HG03159 (cell line): ENCODE measurements at regions not wholly inside any gene's neighbourhood (a gene's known extent, or its start where the extent isn't known, plus 50 kb on each side); places are given as distances from the start of the nearest gene placed in this dataset.

Experiments
- ATAC-seq: cut with Tn5 transposase; IDR thresholded peaks from one replicate; pipeline ENCODE4 v1.9.1; 2021; ENCODE audit warnings: mild to moderate bottlenecking, moderate library complexity; ENCODE audit not compliant: unreplicated experiment

DNA sequence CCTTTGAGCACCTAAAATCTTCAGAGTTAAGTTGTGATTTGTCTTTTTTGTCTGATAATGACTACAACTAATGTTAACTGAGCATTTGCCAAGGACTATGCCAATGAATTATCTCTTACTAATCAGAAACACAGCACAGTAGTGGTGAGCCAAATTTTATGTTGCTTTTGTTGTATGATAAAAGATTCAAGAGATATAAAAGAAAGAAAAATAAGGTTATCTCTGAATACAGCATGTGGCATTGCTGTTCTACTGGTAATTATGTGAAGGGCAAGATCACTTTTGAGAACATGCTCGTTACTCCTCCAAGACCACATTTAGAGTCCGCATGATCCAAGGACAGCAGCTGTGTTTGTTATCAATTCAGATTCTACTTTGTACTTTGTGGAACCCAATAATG is 133.4 kb upstream of the MYLIP start:
- no peak for ATAC-seq

DNA sequence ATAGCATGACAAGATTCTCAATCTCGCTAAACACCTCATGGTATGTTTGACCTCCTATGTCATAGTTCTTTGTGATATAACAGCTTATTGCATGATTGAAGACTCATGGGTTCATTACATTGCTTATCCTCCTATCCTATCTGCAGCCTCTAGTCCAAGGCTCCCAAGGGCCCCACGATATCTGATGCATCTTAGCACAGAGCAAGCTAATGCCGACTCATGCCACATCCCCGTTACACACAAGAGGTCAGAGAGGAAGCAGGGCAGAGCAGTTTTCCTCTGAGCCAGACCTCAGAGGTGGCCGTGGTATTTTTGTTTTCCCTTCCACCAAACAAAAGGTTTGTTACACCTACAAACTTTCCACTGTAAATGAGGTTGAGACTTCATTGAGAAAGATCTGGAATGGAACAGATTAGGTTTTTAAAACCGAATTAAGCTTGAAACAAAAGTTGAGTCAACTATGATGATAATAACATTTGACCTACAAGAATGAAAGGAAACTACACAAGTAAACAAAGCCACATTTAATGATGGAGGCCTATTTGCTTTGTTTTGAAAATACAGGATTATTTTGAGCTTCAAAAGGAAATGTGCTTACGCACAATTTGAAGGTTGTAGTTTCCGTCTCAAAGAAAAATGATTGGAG is 133.9 kb upstream of the MYLIP start:
- ATAC-seq = no peak

DNA sequence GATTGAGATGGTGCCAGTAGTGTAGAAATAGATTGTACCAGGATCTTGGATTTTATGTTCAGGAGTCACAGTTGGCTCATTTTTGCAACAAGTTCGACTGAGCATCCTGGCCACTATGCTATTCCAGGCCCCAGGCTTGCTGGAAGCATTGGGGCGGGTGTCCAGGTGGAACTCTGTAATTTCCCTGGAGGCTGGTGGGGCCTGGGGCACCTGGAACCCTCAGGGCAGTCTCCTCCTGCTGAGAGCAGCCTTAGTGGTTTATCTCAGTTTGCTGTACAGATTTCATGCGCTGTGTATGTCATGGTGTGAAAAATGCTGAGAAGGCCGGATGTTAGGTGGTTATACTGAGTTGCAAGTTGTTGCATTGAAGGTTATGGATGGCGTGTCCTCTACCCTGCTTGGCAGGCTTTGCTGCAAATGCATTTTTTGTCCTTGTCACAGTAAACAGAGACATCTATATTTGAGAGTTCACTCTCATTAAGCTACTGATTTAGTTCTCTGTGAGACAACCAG is 135.1 kb upstream of the MYLIP start:
- ATAC-seq = no peak

DNA sequence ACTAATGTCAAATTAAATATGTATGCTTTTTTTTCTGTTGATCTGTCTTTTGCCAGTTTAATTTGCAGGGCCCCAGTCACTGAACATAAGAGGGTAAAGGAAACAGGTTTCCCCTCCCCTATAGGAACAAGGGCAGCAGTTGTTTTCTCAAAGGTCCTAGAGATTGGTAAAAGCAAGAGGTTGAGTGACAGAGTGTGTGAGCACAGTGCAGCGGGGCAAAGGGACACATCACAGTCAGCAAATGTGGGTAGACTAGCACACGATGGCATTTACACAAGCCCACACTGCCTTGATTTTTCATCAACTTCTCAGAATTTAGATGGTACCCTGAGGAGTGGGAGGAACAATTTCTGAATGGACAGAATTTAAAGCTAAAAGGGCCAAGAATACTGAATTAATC is 138.7 kb upstream of the MYLIP start:
- no peak for ATAC-seq

DNA sequence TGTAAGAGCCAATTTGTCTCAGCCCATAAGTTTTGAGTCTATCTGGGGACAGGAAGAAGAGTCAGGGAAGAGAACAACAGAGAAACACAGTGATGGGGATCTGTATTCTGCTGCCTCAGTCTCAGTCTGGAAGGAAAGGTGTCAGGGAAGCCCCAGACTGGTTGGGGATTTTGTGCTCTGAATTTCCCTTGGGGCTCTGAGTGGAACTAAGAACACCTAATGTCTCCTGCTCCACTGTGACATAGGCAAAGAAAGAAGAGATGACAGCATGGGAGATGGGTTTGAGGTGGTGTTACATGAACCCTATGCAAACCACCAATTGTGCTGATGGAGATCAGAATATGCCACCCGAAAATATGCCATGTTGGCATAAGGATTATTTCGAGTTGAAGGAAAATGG is 139.5 kb upstream of the MYLIP start:
- ATAC-seq = no peak

DNA sequence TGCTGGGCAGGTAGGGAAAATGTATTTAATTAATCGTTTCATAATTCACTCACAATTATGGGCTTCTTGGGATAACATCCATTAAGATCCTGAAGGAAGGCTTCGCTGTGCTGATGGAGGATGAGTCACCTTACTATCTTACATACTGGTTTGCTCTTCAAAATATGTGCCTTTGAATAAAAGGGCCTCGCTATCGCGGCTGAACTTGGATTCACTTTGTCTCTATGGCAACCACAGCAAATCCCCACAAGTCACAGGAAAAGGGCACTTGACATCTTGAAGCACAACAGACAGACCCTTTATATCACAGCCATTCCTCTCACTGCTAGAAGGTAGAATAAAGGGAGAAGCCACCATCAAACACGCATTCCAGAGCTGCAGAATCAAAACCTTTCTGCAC is 141.3 kb upstream of the MYLIP start:
- no peak for ATAC-seq

DNA sequence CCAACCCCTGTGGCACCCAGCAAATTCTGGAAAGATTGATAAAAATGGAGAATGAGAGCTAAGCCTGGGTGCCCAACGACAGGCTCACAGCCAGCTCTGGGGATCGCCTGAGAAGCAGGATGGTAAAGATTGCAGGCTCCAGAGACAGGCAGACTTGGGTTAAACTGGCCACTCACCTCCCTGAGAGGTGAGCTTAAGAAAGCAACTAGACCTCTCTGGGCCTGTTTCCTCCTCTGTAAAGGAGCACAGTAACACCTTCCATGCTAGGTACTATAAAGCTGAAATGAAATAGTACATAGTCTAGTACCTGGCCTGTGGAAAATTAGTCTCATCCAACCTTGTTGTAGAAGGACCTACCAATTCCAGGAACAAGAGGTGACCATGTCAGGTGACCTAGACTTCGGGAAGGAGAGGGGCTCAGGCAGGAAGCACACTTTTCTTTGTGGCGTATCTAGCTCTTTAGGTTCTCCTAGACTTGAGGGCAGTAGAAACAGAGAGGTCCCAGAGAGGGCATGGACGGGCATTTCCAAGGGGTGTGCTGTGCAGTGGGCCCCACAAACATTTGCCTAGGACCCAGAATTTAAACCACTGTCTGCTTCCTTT is 142.8 kb upstream of the MYLIP start:
- ATAC-seq = no peak

DNA sequence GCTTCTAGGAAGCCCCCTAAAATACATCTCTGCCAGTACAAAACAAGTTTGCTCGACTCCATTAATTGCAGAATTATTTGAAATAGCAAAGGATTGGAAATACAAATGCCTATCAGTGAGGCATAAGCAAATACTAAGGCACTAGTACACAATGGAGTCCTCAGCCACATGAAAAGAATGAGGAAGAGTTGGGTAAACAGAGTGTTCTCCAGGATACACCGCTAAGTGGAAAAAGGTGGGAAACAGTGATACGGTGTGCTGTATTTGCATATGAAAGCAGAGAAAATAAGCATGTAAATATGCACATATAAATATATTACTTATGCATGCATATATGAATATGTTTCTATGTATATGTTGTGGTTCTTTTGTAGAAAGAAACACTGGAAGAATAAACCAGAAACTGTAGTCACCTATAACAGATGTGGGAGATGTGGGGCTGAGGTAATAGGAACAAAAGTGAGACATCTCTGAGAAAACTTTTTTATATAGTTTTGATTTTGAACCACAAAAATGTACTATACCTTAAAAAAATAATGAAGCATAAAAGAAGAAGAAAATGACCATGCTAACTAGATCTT is 143.4 kb upstream of the MYLIP start:
- ATAC-seq = no peak

DNA sequence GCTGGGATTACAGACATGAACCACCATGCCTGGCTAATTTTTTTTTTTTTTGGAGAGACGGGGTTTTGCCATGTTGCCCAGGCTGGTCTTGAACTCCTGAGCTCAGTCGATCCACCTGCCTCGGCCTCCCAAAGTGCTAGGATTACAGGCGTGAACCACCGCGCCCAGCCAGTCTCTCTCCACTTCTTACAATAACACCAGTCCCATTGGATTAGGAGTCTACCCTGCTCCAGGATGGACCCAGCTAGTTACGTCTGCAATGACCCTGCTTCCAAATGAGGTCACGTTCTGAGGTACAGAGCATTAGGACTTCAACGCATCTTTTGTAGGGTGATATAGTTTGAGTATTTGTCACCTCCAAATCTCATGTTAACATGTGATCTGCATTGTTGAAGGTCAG is 146.9 kb upstream of the MYLIP start:
- ATAC-seq = no peak

DNA sequence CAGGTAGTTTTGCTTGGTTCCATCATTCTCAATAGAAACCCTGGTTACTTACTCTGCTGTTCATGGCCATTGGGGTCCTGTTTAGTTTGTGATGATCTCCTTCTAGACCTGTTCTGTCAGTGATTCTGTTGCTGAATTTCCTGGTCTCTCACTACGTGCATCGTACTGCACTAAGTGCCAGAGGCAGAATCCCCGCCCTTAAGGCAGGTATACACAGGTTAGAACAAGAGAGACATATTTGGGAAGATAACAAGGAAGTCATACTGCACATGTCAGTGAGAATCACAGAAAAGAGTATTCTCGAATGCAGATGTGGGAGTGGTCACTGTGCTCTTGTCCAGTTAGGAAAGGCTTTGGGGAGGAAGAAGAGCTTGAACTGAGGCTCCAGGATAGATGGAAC is 148.1 kb upstream of the MYLIP start:
- ATAC-seq = no peak

DNA sequence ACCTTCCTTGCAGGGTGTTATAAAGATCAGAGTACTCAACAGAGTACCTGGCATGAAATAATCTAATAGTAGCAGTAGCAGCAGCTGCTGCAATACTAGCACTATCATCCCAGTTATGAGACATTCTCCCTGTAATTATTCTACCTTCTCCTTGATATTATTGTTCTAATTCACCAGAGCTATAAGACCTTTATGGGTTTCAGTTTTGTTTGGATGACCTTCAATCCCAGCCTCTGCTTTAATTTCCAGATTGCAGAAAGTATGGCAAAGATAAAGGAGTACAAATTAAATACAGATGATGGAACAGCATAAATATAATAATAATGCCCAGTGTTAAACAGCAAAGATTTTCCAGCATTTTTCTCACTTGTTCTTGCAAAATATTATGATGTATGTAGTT is 150.5 kb upstream of the MYLIP start:
- ATAC-seq = no peak

DNA sequence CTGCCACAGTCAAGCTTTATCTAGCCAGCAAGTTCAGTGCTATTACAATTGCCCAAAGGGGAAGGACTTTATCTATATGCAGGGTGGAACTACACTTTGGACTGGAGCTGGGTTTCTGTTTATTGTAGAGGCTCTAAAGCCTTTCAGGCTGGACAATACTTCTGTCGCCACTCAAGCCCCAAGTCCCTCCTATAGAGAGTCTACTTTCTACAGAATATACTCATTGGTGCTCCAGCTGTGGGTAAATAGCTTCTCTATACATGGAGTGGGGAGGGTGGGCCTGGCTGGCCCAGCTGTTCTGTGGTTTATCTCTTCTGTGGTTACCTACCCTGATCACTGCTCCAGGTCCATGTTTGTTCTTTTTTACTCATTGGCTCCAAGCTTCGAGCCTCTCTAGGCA is 151.8 kb upstream of the MYLIP start:
- no peak for ATAC-seq

DNA sequence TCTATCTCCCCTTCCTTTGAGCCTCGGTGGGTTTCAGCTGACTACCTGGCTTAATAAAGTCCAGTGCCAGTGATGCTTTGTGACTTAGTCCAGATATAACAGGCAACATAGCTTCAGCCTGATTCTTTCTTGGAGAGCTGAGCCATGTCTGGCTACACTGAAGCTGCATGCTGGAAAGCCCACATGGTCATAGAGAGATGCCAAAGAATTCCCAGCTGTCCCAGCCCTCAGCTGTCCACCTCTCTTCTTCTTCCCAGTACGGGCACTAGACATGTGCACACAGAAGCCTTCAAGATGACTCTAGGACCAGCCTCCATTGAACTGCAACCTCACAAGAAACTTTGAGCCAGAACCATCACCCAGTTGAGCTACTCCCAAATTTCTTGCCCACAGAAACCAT is 154.1 kb upstream of the MYLIP start:
- ATAC-seq = no peak

DNA sequence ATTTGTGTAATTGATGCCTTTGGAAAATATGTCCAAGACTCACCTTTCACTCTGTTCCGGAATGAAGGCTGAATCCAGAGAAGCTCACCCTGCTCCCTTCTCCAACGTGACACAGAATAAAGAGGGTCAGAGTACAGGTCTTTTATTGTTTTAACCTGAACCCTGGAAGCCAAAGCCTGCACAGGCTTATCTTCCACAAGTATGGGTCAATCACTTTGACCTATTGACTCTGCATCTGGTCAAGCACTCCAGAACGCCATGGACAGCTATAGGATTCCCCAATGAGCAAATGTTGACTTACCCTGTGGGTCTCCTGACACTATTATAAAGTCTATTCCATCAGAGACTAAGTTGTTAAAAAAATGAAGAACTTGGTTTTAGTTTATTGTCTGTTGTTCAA is 158.4 kb upstream of the MYLIP start:
- ATAC-seq = no peak

DNA sequence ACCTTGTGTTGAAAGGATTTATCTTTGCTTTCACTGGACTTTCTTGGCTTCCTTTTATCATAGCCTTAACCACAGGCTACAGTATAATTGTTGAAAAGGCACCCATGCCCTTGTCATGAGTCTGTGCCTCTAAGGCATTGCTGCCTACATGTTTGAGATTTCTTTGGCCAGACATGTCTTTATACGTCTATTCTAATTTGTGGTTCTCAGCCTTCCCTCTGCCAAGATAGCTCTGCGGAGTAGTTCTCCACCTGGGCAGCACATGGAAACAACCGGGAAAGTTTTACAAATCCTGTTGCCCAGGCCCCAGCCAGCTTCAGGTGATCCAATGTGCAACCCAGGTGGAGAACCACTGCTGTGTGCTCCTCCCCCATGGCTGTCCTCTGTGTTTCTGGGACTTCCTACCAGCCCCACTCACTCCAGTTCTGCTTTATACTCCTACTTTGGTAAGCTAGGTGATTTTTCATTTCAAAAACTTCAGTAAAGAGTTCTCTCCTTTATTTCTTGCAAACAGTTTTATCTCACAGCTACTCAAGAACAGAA is 159.6 kb upstream of the MYLIP start:
- no peak for ATAC-seq

DNA sequence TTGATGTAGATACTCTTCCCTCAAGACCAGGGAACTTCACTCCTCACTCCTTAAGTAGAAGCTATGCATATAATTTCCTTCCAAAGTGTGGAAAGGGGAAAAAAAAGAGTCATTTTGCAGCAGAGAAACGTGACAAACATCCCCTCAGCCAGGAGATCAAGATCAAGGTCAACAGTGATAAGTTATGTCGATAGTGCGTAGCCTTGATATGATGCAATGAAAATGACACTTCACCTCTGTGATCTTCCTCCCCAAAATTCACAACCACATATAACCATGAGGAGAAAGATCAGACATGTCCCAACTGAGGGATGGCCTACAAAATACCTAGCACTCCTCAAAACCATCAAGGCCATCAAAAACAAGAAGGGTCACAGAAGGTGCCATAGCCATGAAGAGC is 160.4 kb upstream of the MYLIP start:
- no peak for ATAC-seq

DNA sequence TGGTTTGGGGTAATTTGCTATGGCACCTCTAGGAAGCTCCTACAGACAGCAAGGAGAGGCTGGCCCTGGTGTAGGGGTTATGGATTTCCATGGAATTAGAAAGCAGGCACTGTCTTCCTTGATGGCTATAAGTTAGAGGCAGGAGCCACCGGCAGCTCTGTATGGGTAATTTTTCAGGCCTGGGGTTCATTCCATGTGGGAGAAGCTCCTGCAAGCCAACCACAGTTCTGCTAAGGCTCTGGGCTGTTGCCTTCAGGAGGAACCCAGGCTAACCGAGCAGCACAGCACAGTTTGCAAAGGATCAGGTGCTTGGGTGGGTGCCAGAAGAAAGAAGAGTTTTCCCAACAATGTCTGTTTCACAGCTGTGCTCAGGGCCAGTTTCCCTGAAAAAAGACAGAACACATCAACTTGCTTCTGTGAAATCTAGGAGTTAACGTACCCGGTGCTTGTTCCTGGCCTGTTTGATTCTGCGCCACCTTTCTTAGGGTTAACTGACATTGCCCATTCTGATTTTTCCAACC is 162.8 kb upstream of the MYLIP start:
- no peak for ATAC-seq

DNA sequence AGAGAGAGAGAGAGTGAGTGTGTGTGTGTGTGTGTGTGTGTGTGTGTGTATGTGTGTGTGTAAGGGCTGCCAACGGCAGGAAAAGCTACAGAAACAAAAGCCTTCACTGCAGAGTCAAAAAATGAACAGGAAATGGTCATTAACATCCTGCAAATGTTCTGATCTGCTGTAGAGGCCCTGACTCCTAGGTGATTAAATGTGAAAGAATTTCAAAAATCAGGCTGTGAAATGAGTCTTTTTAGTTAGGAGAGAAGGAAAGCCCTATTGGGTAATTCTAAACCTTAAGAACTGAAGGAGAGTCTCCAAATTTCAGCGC is 166.5 kb upstream of the MYLIP start:
- ATAC-seq = no peak

DNA sequence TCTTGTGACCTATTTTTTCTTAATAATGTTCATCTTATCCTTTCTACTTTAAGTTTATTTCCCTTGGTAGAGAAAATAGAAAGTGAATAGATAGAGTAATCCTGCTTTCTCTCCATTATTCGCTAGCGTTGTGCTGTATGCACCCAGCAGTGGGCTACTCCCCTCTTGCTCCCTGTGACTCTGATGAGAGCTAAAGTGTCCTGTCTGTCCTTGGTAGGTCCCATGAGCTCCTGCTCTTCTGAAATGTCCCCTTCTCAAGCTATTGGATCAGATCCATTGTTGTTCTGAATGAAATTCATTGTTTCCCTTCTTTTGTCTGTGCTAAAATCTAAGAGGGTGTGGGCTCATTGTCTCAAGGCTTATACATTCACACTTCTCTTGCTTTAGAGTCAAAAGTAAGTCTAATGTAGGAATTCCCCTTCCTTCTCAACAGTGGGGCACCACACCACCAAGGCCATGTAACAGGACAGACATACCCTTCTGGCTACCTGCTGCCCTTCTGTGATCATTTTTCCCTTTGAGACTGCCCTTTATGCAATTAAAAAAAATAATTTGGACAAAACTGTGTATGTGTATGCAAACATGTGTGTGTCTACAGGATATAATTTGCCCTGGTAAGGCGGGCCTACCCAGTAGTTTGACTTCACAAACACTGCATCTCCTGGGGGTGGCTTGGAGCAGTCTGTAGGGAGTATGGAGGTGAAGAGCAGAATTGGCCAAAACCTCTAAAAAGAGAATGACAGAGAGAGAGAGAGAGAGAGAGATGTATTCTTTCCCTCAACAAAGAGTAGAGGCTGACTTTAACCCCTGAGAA is 167.0 kb upstream of the MYLIP start:
- no peak for ATAC-seq

DNA sequence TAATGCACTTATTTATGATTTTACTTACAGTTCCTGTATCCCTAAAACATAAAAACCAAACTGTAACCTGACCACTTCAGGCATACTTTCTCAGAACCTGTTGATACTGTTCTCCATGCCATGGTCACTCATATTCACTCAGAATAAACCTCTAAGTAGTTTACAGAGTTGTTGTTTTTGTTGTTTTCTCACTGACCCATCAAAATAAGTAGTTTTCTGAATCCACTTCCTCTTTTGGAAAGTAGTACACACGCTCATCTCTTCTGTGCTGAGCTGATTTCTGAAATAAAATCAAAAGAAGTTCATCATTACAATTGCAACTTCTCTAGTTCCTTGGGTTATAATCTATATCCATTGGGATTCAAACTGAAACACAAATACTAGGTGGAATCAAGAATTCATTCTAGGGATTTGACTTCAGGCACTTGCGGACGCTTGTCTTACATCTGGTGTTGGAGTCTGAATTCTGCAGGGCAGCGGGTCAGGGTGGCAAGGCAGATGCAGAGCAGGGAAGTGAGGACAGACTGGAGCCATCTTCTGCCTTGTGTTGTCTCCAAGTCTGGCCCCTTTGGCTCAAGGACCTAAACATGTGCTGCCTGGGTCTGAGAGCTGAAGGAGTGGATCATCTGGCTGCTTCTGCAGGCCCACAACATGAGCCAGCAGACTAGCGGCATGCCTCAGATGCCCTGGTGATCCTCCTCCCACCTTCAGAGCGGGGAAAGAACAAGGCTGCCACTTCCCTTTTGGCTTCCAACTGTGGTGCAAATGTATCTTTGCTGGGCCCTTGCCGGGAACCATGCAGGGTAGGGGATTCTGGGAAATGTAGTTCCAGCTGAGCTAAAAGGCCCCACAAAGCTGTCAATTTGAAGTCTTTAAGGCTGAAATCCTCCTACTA is 167.9 kb upstream of the MYLIP start:
- ATAC-seq = no peak
